ENCODE measurements at regions not wholly inside any gene's neighbourhood (a gene's known extent, or its start where the extent isn't known, plus 50 kb on each side); places are given as distances from the start of the nearest gene placed in this dataset.
"Not testable (repeated sequence)": the region's sequence is repeated elsewhere in the genome, so short reads cannot be mapped to it uniquely, and the experiment has no call there.

DNA sequence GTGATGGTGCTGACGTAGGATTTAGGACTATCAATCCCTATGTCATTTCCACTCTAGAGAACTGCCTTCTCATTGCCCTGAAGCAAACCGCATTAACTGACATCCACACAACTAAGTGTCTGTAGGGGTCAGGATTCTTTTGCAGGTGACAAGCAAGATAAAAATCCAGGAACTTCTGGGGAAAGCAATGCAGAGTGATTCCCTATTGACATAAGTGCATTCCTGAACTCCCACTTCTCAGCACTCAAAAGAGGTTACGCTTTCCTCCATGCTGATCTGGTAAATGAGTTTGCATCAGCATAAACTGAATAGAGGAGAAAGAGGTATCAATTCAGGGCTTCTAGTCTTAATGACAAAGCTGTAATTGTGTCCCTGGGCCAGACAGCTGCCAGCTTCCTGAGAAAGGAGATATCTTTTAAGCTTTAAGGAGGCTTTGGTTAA, 224.6 kb upstream of the ISX start:
- ChIA-PET CTCF (no interaction called here), POLR2A (ENCODE audit: low non-redundant PET) (no interaction called here)
- H3K36me3 ChIP-seq (ENCODE audit: insufficient read depth, low read length, poor library complexity, severe bottlenecking): no peaks in the 10 kb centered on the region
- H3K4me3 ChIP-seq (ENCODE audit: low read depth, low read length, poor library complexity, severe bottlenecking): no peak overlapping the region
- TF ChIP-seq, protein P1, sequence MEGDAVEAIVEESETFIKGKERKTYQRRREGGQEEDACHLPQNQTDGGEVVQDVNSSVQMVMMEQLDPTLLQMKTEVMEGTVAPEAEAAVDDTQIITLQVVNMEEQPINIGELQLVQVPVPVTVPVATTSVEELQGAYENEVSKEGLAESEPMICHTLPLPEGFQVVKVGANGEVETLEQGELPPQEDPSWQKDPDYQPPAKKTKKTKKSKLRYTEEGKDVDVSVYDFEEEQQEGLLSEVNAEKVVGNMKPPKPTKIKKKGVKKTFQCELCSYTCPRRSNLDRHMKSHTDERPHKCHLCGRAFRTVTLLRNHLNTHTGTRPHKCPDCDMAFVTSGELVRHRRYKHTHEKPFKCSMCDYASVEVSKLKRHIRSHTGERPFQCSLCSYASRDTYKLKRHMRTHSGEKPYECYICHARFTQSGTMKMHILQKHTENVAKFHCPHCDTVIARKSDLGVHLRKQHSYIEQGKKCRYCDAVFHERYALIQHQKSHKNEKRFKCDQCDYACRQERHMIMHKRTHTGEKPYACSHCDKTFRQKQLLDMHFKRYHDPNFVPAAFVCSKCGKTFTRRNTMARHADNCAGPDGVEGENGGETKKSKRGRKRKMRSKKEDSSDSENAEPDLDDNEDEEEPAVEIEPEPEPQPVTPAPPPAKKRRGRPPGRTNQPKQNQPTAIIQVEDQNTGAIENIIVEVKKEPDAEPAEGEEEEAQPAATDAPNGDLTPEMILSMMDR (conservative IDR thresholded peaks at IDR 0.05; ENCODE audit: low read depth, low read length): no peak
- no peak for TF ChIP-seq EZH2 (IDR thresholded peaks at IDR 0.05; ENCODE audit: borderline replicate concordance, low read depth, low read length, poor library complexity, severe bottlenecking)
- no peak for DNase-seq (ENCODE audit: low spot score)
- BruUV-seq (replicated peaks): no TSS peak
- no peaks in the 10 kb centered on the region for H3K27me3 ChIP-seq (replicated peaks; ENCODE audit: insufficient read depth, low read depth, low read length, poor library complexity)
- H3K27ac ChIP-seq (ENCODE audit: low read depth, low read length, poor library complexity, severe bottlenecking): no peak overlapping the region
- H3K9me3 ChIP-seq (ENCODE audit: low read depth, low read length, poor library complexity, severe bottlenecking): no peaks in the 10 kb centered on the region
- intact Hi-C loops (cut with micrococcal nuclease; ENCODE audit: unreplicated experiment): no loop called here
- no peaks in the 10 kb centered on the region for H3K4me1 ChIP-seq (ENCODE audit: insufficient read depth, low read length, poor library complexity, severe bottlenecking)

DNA sequence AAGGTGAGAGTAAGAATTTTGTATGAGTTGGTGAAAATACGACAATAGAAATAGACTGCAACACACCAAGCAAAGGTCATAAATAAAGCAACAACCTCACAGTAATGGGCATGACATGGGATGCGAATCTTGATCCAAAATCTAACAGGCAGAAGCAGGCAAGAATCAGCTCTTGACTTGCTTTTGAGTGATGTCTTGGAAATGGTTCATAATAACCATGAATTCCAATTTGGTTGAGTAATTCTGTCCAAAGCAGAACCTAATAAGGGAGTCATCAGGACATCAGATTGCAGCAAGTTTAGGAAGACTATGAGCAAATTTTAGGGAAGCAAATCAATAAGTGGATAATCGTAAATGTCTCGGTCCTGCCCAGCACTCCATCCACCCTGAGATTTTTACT, 224.0 kb upstream of the ISX start:
- H3K9me3 ChIP-seq (ENCODE audit: low read depth, low read length, poor library complexity, severe bottlenecking): no peaks in the 10 kb centered on the region
- TF ChIP-seq, protein P1 (conservative IDR thresholded peaks at IDR 0.05; ENCODE audit: low read depth, low read length): no peak
- no peak for TF ChIP-seq EZH2 (IDR thresholded peaks at IDR 0.05; ENCODE audit: borderline replicate concordance, low read depth, low read length, poor library complexity, severe bottlenecking)
- no peaks in the 10 kb centered on the region for H3K27me3 ChIP-seq (replicated peaks; ENCODE audit: insufficient read depth, low read depth, low read length, poor library complexity)
- no peak for DNase-seq (ENCODE audit: low spot score)
- intact Hi-C loops (cut with micrococcal nuclease; ENCODE audit: unreplicated experiment): no loop called here
- CTCF ChIA-PET: no interaction called here
- H3K36me3 ChIP-seq (ENCODE audit: insufficient read depth, low read length, poor library complexity, severe bottlenecking): no peaks in the 10 kb centered on the region
- no peak overlapping the region for H3K27ac ChIP-seq (ENCODE audit: low read depth, low read length, poor library complexity, severe bottlenecking)
- no TSS peak for BruUV-seq (replicated peaks)
- no peaks in the 10 kb centered on the region for H3K4me1 ChIP-seq (ENCODE audit: insufficient read depth, low read length, poor library complexity, severe bottlenecking)
- POLR2A ChIA-PET (ENCODE audit: low non-redundant PET): no interaction called here
- H3K4me3 ChIP-seq (ENCODE audit: low read depth, low read length, poor library complexity, severe bottlenecking): no peak overlapping the region

DNA sequence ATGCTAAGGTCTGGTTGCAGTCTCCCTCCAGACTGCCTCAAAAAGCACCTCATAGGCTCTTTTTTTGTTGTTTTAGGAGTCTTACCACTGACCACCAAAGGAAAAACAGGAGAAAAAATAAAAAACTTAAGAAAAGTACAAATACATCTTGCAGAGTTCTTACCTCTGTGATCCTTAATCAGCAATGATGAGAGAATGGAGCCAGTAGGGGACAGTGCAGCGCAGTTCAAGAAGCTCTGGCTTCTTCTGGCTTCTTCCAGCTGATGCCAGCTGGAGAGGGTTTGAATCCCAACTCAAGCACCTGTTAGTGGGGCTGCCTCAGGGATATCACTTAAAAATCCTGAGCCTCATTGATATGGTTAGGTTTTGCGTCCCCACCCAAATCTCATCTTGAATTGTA, 223.3 kb upstream of the ISX start:
- Histone ChIP-seq H3K4me3 (ENCODE audit: low read depth, low read length, poor library complexity, severe bottlenecking) (no peak overlapping the region), H3K4me1 (ENCODE audit: insufficient read depth, low read length, poor library complexity, severe bottlenecking) (no peaks in the 10 kb centered on the region), H3K9me3 (ENCODE audit: low read depth, low read length, poor library complexity, severe bottlenecking) (no peaks in the 10 kb centered on the region), H3K36me3 (ENCODE audit: insufficient read depth, low read length, poor library complexity, severe bottlenecking) (no peaks in the 10 kb centered on the region), H3K27me3 (replicated peaks; ENCODE audit: insufficient read depth, low read depth, low read length, poor library complexity) (no peaks in the 10 kb centered on the region), H3K27ac (ENCODE audit: low read depth, low read length, poor library complexity, severe bottlenecking) (no peak overlapping the region)
- ChIA-PET CTCF (no interaction called here), POLR2A (ENCODE audit: low non-redundant PET) (no interaction called here)
- BruUV-seq (replicated peaks): no TSS peak
- TF ChIP-seq, protein P1 (conservative IDR thresholded peaks at IDR 0.05; ENCODE audit: low read depth, low read length): no peak
- TF ChIP-seq EZH2 (IDR thresholded peaks at IDR 0.05; ENCODE audit: borderline replicate concordance, low read depth, low read length, poor library complexity, severe bottlenecking): no peak
- no peak for DNase-seq (ENCODE audit: low spot score)
- intact Hi-C loops (cut with micrococcal nuclease; ENCODE audit: unreplicated experiment): no loop called here

DNA sequence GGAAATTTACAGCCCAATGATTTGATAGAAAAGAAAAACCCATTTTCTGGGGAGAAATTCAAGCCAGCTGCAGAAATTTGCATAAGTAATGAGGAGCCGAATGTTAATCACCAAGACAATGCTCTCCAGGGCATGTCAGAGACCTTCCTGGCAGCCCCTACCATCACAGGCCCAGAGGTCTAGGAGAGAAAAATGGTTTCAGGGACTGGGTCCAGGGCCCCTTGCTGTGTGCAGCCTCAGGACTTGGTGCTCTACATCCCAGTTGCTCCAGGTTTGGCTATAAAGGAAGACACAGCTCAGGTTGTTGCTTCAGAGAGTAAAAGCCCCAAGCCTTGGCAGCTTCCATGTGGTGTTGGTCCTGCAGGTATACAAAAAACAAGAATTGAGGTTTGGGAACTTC, 222.2 kb upstream of the ISX start:
- H3K9me3 ChIP-seq (ENCODE audit: low read depth, low read length, poor library complexity, severe bottlenecking); H3K27ac ChIP-seq (ENCODE audit: low read depth, low read length, poor library complexity, severe bottlenecking); H3K27me3 ChIP-seq (replicated peaks; ENCODE audit: insufficient read depth, low read depth, low read length, poor library complexity); intact Hi-C loops (cut with micrococcal nuclease; ENCODE audit: unreplicated experiment); H3K4me3 ChIP-seq (ENCODE audit: low read depth, low read length, poor library complexity, severe bottlenecking); CTCF ChIA-PET; H3K4me1 ChIP-seq (ENCODE audit: insufficient read depth, low read length, poor library complexity, severe bottlenecking); BruUV-seq (replicated peaks); POLR2A ChIA-PET (ENCODE audit: low non-redundant PET); H3K36me3 ChIP-seq (ENCODE audit: insufficient read depth, low read length, poor library complexity, severe bottlenecking); DNase-seq (ENCODE audit: low spot score): not testable (repeated sequence)

All from A673 (cell line).